ENCODE measurements at regions not wholly inside any gene's neighbourhood (a gene's known extent, or its start where the extent isn't known, plus 50 kb on each side); places are given as distances from the start of the nearest gene placed in this dataset.

- TF ChIP-seq CTCF (conservative IDR thresholded peaks at IDR 0.05; ENCODE audit: low read depth in 2 of 2) (no peak), REST (IDR thresholded peaks at IDR 0.05; ENCODE audit: unreplicated experiment) (no peak), POLR2AphosphoS5 (IDR thresholded peaks at IDR 0.05; ENCODE audit: low read depth) (no peak), EZH2 (IDR thresholded peaks at IDR 0.05; ENCODE audit: low read depth, unreplicated experiment) (no peak), EZH2phosphoT487 (IDR thresholded peaks at IDR 0.05; ENCODE audit: unreplicated experiment) (no peak), ZNF331 (CRISPR knock-in tag; IDR thresholded peaks at IDR 0.05; ENCODE audit: low read depth) (no peak)
These were observed 1008.6 kb upstream of the ADAMTS5 start for GRCh38 chr21:27975514-27975913.

Data from GM23338 (cell line).